NAMALWA (cell line): ENCODE measurements at regions not wholly inside any gene's neighbourhood (a gene's known extent, or its start where the extent isn't known, plus 50 kb on each side); places are given as distances from the start of the nearest gene placed in this dataset.

Experiments used
- DNase-seq: peaks from one replicate; pipeline ENCODE4 v3.0.0-alpha.2; 2015; ENCODE audit warnings: low spot score

GRCh38 chr5:171629221-171629620, 156.4 kb upstream of the SMIM23 start:
- no peak for DNase-seq

GRCh38 chr5:171629628-171630349, 155.8 kb upstream of the SMIM23 start:
- DNase-seq = peak; percentile 19

- DNase-seq = no peak
These were observed 155.1 kb upstream of the SMIM23 start for GRCh38 chr5:171630350-171631065.

GRCh38 chr5:171632616-171633015, 153.0 kb upstream of the SMIM23 start:
- no peak for DNase-seq

GRCh38 chr5:171633776-171634470, 151.7 kb upstream of the SMIM23 start:
- peak; percentile 46 for DNase-seq

- no peak for DNase-seq
These were observed 151.1 kb upstream of the SMIM23 start for GRCh38 chr5:171634511-171634910.

- DNase-seq = no peak
These were observed 150.6 kb upstream of the SMIM23 start for GRCh38 chr5:171635028-171635427.

GRCh38 chr5:171635561-171636245, 149.9 kb upstream of the SMIM23 start:
- DNase-seq = no peak

- DNase-seq = no peak
These were observed 147.8 kb upstream of the SMIM23 start for GRCh38 chr5:171637811-171638210.

GRCh38 chr5:171639205-171639621, 146.4 kb upstream of the SMIM23 start:
- DNase-seq = no peak

GRCh38 chr5:171639966-171640365, 145.7 kb upstream of the SMIM23 start:
- no peak for DNase-seq

GRCh38 chr5:171640480-171640879, 145.1 kb upstream of the SMIM23 start:
- no peak for DNase-seq

GRCh38 chr5:171641891-171642290, 143.7 kb upstream of the SMIM23 start:
- DNase-seq = no peak

GRCh38 chr5:171642894-171643293, 142.7 kb upstream of the SMIM23 start:
- DNase-seq = no peak

GRCh38 chr5:171644536-171644935, 141.1 kb upstream of the SMIM23 start:
- DNase-seq = no peak

- no peak for DNase-seq
These were observed 139.2 kb upstream of the SMIM23 start for GRCh38 chr5:171646102-171647042.

- no peak for DNase-seq
These were observed 138.3 kb upstream of the SMIM23 start for GRCh38 chr5:171647043-171647903.

GRCh38 chr5:171647904-171648260, 137.7 kb upstream of the SMIM23 start:
- no peak for DNase-seq

GRCh38 chr5:171648279-171649074, 137.1 kb upstream of the SMIM23 start:
- DNase-seq = no peak

GRCh38 chr5:171649075-171649401, 136.6 kb upstream of the SMIM23 start:
- DNase-seq = no peak
